Caki2 (cell line): ENCODE measurements at regions not wholly inside any gene's neighbourhood (a gene's known extent, or its start where the extent isn't known, plus 50 kb on each side); places are given as distances from the start of the nearest gene placed in this dataset.
"Not testable (repeated sequence)": the region's sequence is repeated elsewhere in the genome, so short reads cannot be mapped to it uniquely, and the experiment has no call there.

Experiments
- DNase-seq: peaks from one replicate; pipeline ENCODE4 v3.0.0-alpha.2; 2015; ENCODE audit warnings: low read depth
- in situ Hi-C: cut with HindIII; loops from 2 replicates; pipeline ENCODE4 v1.10.0; 2016; ENCODE audit warnings: low sequenced_read_pairs, low pct_unique_long_range_greater_than_20kb, mixed read lengths

- no peak for DNase-seq
- in situ Hi-C loops, result no loop called here
Observed at GRCh38 chr12:32010631-32011336, 51.6 kb downstream of the RESF1 start.

- in situ Hi-C loops, result no loop called here
- no peak for DNase-seq
Observed at GRCh38 chr12:32012249-32012785, 53.1 kb downstream of the RESF1 start.

- no peak for DNase-seq
- in situ Hi-C loops, result no loop called here
Observed at GRCh38 chr12:32015036-32015435, 55.8 kb downstream of the RESF1 start.

- DNase-seq, result no peak
- in situ Hi-C loops, result no loop called here
Observed at GRCh38 chr12:32016680-32017482, 57.7 kb downstream of the RESF1 start.

GRCh38 chr12:32021346-32021773 is 62.1 kb downstream of the RESF1 start:
- DNase-seq, result no peak
- in situ Hi-C loops, result no loop called here

- DNase-seq, in situ Hi-C loops: not testable (repeated sequence)
Observed at GRCh38 chr12:32022387-32022786, 63.2 kb downstream of the RESF1 start.

GRCh38 chr12:32023861-32024260 is 64.6 kb downstream of the RESF1 start:
- DNase-seq, in situ Hi-C loops: not testable (repeated sequence)

- no peak for DNase-seq
- in situ Hi-C loops, result no loop called here
Observed at GRCh38 chr12:32024884-32025592, 65.8 kb downstream of the RESF1 start.

- DNase-seq, result no peak
- in situ Hi-C loops, result no loop called here
Observed at GRCh38 chr12:32025906-32026305, 66.7 kb downstream of the RESF1 start.

- no peak for DNase-seq
- in situ Hi-C loops, result no loop called here
Observed at GRCh38 chr12:32027684-32028365, 68.6 kb downstream of the RESF1 start.

- DNase-seq, result no peak
- in situ Hi-C loops, result no loop called here
Observed at GRCh38 chr12:32030151-32030550, 70.9 kb downstream of the RESF1 start.

GRCh38 chr12:32030676-32031075 is 71.5 kb downstream of the RESF1 start:
- in situ Hi-C loops, result no loop called here
- no peak for DNase-seq

- in situ Hi-C loops, result no loop called here
- no peak for DNase-seq
Observed at GRCh38 chr12:32031109-32031508, 71.9 kb downstream of the RESF1 start.

- in situ Hi-C loops, result no loop called here
- no peak for DNase-seq
Observed at GRCh38 chr12:32032205-32032810, 73.1 kb downstream of the RESF1 start.

GRCh38 chr12:32033406-32033805 is 73.2 kb upstream of the BICD1 start:
- in situ Hi-C loops, result no loop called here
- DNase-seq, result no peak

- in situ Hi-C loops, result no loop called here
- no peak for DNase-seq
Observed at GRCh38 chr12:32034045-32034444, 72.6 kb upstream of the BICD1 start.

GRCh38 chr12:32036477-32037263 is 70.0 kb upstream of the BICD1 start:
- in situ Hi-C loops, result no loop called here

More at GRCh38 chr12:32036477-32037263, 70.0 kb upstream of the BICD1 start:
- DNase-seq, result no peak
